Muscle layer of colon (tissue), 2 donors: ENCODE measurements at regions not wholly inside any gene's neighbourhood (a gene's known extent, or its start where the extent isn't known, plus 50 kb on each side); places are given as distances from the start of the nearest gene placed in this dataset.
A peak's percentile ranks its signal among the peaks of the same experiment; 100 is the strongest.

Experiments used
- H3K27ac ChIP-seq: one replicate; pipeline ENCODE4 v1.7.0; 2013; ENCODE audit warnings: low read depth, mild to moderate bottlenecking, low read length, moderate library complexity
- H3K27me3 ChIP-seq, 2 donors: one replicate each; pipeline ENCODE4 v1.7.0; 2013; ENCODE audit warnings: low read length in 2 of 2, mild to moderate bottlenecking in 2 of 2; ENCODE audit not compliant: insufficient read depth in 2 of 2, control insufficient read depth in 1 of 2
- H3K36me3 ChIP-seq: one replicate; pipeline ENCODE4 v1.7.0; 2013; ENCODE audit warnings: mild to moderate bottlenecking, low read length; ENCODE audit not compliant: insufficient read depth
- H3K4me1 ChIP-seq: one replicate; pipeline ENCODE4 v1.7.0; 2013; ENCODE audit warnings: mild to moderate bottlenecking, low read length; ENCODE audit not compliant: insufficient read depth
- H3K4me3 ChIP-seq, 2 donors: one replicate each; pipeline ENCODE4 v1.7.0; 2013; ENCODE audit warnings: low read length in 2 of 2, low read depth in 1 of 2, mild to moderate bottlenecking in 1 of 2, moderate library complexity in 1 of 2
- H3K9ac ChIP-seq: one replicate; pipeline ENCODE4 v1.7.0; 2013; ENCODE audit warnings: low read length
- H3K9me3 ChIP-seq: one replicate; pipeline ENCODE4 v1.7.0; 2013; ENCODE audit warnings: mild to moderate bottlenecking, low read length
- donor health status: abdominal sarcoma.
- donor health status: Adenocarcinoma of cecum.

- Histone ChIP-seq H3K4me3 (no peak overlapping the region), H3K27me3 (no peaks in the 10 kb centered on the region), H3K9ac (no peak overlapping the region), H3K36me3 (no peaks in the 10 kb centered on the region), H3K9me3 (no peaks in the 10 kb centered on the region), H3K4me1 (peaks cover 14% of the 10 kb centered on the region), H3K27ac (no peak overlapping the region)
Measured at GRCh38 chr6:29884261-29884660, 56.6 kb downstream of the HLA-G start.

- no peaks in the 10 kb centered on the region for H3K9me3 ChIP-seq
- peaks cover 13% of the 10 kb centered on the region for H3K36me3 ChIP-seq
- H3K4me1 ChIP-seq, result peaks cover 14% of the 10 kb centered on the region
- H3K27me3 ChIP-seq, result no peaks in the 10 kb centered on the region
- peak overlapping the region in 1 of 2 donors; percentile 70 for H3K4me3 ChIP-seq
- H3K9ac ChIP-seq, result peak overlapping the region; percentile 75
- no peak overlapping the region for H3K27ac ChIP-seq
Measured at GRCh38 chr6:29886701-29887100, 55.6 kb upstream of the HLA-A start.

- peaks cover 13% of the 10 kb centered on the region for H3K36me3 ChIP-seq
- peak overlapping the region; percentile 70 to 85 for H3K4me3 ChIP-seq
- H3K27ac ChIP-seq, result peak overlapping the region; percentile 92
- H3K9ac ChIP-seq, result peak overlapping the region; percentile 75
- H3K4me1 ChIP-seq, result peaks cover 14% of the 10 kb centered on the region
- H3K27me3 ChIP-seq, result no peaks in the 10 kb centered on the region
- no peaks in the 10 kb centered on the region for H3K9me3 ChIP-seq
Measured at GRCh38 chr6:29887330-29887818, 55.0 kb upstream of the HLA-A start.

DNA sequence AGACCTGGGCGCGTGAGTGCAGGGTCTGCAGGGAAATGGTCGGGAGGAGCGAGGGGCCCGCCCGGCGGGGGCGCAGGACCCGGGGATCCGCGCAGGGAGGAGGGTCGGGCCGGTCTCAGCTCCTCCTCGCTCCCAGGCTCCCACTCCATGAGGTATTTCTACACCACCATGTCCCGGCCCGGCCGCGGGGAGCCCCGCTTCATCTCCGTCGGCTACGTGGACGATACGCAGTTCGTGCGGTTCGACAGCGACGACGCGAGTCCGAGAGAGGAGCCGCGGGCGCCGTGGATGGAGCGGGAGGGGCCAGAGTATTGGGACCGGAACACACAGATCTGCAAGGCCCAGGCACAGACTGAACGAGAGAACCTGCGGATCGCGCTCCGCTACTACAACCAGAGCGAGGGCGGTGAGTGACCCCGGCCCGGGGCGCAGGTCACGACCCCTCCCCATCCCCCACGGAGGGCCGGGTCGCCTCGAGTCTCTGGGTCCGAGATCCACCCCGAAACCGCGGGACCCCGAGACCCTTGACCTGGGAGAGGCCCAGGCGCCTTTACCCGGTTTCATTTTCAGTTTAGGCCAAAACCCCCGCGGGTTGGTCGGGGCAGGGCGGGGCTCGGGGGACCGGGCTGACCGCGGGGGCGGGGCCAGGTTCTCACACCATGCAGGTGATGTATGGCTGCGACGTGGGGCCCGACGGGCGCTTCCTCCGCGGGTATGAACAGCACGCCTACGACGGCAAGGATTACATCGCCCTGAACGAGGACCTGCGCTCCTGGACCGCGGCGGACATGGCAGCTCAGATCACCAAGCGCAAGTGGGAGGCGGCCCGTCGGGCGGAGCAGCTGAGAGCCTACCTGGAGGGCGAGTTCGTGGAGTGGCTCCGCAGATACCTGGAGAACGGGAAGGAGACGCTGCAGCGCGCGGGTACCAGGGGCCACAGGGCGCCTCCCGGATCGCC is 54.2 kb upstream of the HLA-A start:
- Histone ChIP-seq H3K4me3 (peak overlapping the region; percentile 70 to 85), H3K27me3 (no peaks in the 10 kb centered on the region), H3K27ac (peak overlapping the region; percentile 92), H3K4me1 (peaks cover 14% of the 10 kb centered on the region), H3K9me3 (no peaks in the 10 kb centered on the region), H3K9ac (peak overlapping the region; percentile 75), H3K36me3 (peaks cover 15% of the 10 kb centered on the region)
